Osteocyte (in vitro differentiated cells): ENCODE measurements at regions not wholly inside any gene's neighbourhood (a gene's known extent, or its start where the extent isn't known, plus 50 kb on each side); places are given as distances from the start of the nearest gene placed in this dataset.

ENCODE experiments used
- DNase-seq: peaks from one replicate; pipeline ENCODE4 v3.0.0; 2021; ENCODE audit warnings: mixed read lengths; ENCODE audit not compliant: unreplicated experiment; ENCODE audit errors: extremely low spot score
- H3K27ac Mint-ChIP-seq: one replicate; pipeline ENCODE4 v1.8.0; 2021; ENCODE audit warnings: mild to moderate bottlenecking, mixed read lengths; ENCODE audit not compliant: unreplicated experiment
- H3K27me3 Mint-ChIP-seq: one replicate; pipeline ENCODE4 v1.8.0; 2021; ENCODE audit warnings: mixed read lengths; ENCODE audit not compliant: unreplicated experiment
- H3K36me3 Mint-ChIP-seq: one replicate; pipeline ENCODE4 v1.8.0; 2021; ENCODE audit warnings: mixed read lengths; ENCODE audit not compliant: unreplicated experiment
- H3K4me1 Mint-ChIP-seq: one replicate; pipeline ENCODE4 v1.8.0; 2021; ENCODE audit warnings: mixed read lengths; ENCODE audit not compliant: unreplicated experiment
- H3K4me3 Mint-ChIP-seq: one replicate; pipeline ENCODE4 v1.8.0; 2021; ENCODE audit warnings: mild to moderate bottlenecking, moderate library complexity, mixed read lengths; ENCODE audit not compliant: unreplicated experiment
- H3K9me3 Mint-ChIP-seq: one replicate; pipeline ENCODE4 v1.8.0; 2021; ENCODE audit warnings: mixed read lengths; ENCODE audit not compliant: unreplicated experiment
- TF ChIP-seq, protein P1 (sequence below): fragments of 200-600 bp; sonication (generic); IDR thresholded peaks from 2 replicates; pipeline ENCODE4 v1.5.0; 2021; ENCODE audit warnings: antibody characterized with exemption, mild to moderate bottlenecking, moderate library complexity

DNA sequence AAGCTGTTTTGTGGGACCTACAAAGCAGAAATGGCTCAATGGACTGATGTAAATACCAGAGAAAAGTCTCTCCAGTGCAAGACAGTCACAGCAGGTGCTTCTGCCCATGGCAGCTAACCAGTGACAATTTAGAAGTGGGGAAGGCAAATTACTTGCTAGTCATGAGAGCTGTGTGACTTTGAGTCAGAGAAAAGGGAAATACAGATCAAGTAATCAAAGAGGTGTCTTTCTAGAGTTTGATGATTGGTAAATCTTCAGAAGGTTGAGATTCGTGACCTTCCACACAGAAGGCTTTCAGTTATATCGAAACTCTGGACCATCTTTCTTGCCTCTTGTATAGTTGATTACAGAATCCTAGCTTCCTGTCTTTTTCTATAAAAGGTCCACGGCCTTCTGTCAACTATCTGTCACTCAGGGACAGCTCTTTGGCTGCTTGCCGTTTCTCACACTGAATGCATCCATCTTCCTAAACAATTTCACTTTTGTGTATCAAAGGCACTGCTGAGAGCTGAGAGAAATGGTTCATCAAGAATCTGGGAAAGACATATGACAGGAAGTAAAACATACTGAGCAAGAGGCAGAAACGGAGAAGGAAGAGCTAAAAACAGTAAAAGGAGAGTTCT, 993.9 kb upstream of the ACO1 start:
- no peaks in the 10 kb centered on the region for H3K36me3 Mint-ChIP-seq
- DNase-seq: no peak
- no peaks in the 10 kb centered on the region for H3K9me3 Mint-ChIP-seq
- H3K4me1 Mint-ChIP-seq: no peaks in the 10 kb centered on the region
- no peak overlapping the region for H3K27ac Mint-ChIP-seq
- TF ChIP-seq, protein P1, sequence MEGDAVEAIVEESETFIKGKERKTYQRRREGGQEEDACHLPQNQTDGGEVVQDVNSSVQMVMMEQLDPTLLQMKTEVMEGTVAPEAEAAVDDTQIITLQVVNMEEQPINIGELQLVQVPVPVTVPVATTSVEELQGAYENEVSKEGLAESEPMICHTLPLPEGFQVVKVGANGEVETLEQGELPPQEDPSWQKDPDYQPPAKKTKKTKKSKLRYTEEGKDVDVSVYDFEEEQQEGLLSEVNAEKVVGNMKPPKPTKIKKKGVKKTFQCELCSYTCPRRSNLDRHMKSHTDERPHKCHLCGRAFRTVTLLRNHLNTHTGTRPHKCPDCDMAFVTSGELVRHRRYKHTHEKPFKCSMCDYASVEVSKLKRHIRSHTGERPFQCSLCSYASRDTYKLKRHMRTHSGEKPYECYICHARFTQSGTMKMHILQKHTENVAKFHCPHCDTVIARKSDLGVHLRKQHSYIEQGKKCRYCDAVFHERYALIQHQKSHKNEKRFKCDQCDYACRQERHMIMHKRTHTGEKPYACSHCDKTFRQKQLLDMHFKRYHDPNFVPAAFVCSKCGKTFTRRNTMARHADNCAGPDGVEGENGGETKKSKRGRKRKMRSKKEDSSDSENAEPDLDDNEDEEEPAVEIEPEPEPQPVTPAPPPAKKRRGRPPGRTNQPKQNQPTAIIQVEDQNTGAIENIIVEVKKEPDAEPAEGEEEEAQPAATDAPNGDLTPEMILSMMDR: no peak
- H3K27me3 Mint-ChIP-seq: peaks cover 20% of the 10 kb centered on the region
- no peak overlapping the region for H3K4me3 Mint-ChIP-seq

DNA sequence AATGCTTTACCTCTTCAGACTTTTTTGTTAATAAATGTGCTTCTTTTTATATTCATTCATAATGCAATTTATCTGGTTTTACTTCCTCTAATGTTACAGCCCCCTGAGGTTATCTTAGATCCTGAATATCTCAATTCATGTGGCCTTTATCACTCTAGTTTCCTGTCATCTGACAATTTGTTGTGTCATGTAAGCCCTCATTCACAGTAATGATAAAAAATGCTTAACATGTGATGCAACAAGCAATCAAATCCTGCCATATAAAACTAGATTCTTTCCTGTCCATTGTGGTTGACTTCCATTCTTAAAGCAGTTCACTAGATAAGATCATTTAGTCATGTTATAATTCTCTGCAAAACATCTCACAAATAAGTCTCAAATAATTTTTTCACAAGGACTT, 991.2 kb upstream of the ACO1 start:
- H3K27ac Mint-ChIP-seq: no peak overlapping the region
- H3K9me3 Mint-ChIP-seq: peaks cover 3% of the 10 kb centered on the region
- TF ChIP-seq, protein P1: no peak
- no peaks in the 10 kb centered on the region for H3K4me1 Mint-ChIP-seq
- no peak for DNase-seq
- H3K4me3 Mint-ChIP-seq: no peak overlapping the region
- H3K27me3 Mint-ChIP-seq: peaks cover 30% of the 10 kb centered on the region
- H3K36me3 Mint-ChIP-seq: no peaks in the 10 kb centered on the region

GRCh38 chr9:31394015-31394473, 990.4 kb upstream of the ACO1 start:
- TF ChIP-seq, protein P1: no peak
- Mint-ChIP-seq H3K27me3 (peaks cover 28% of the 10 kb centered on the region), H3K36me3 (no peaks in the 10 kb centered on the region), H3K27ac (no peak overlapping the region), H3K9me3 (peaks cover 4% of the 10 kb centered on the region), H3K4me1 (no peaks in the 10 kb centered on the region), H3K4me3 (no peak overlapping the region)
- DNase-seq: no peak

DNA sequence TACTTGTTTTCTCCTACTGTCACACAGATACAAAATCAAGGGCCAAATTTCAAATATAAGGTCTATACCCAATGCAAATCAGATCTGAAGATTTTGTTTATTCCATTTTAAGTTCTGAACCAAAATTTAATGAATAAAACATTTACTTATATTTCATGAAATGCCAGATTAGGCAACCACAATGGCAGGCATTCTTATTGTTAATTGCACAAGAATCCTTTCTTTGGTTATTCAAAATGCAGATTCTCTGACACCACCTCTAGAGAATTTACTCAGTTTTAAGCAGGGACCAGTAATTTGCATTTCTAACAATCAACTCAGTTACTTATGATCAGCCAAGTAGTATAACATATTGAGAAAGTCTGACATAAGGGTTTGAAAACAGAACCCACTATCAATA, 972.4 kb upstream of the ACO1 start:
- Mint-ChIP-seq H3K27ac (no peak overlapping the region), H3K9me3 (peaks cover 6% of the 10 kb centered on the region), H3K4me1 (no peaks in the 10 kb centered on the region), H3K36me3 (no peaks in the 10 kb centered on the region), H3K4me3 (no peak overlapping the region), H3K27me3 (peaks cover 6% of the 10 kb centered on the region)
- no peak for DNase-seq
- TF ChIP-seq, protein P1: no peak

DNA sequence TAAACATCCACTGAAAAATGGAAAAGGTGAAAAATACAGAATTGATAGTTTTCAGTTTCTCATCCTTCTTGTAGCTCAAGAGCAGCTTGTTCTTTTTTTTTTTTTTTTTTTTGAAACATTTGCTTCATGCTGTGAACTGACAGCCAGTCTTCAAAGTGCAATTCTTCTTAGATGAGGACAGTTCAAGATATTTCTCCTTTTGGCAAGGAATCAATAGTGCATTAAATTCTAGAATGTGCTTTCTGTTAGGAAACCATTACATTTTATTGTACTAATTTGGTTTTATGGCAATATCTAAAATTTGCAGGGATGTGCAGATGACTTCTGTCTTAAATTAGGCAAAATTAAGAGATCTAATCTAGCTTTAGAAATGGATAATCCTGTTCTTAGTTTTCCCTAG, 969.3 kb upstream of the ACO1 start:
- H3K27me3 Mint-ChIP-seq: no peaks in the 10 kb centered on the region

More for the DNA sequence above, 969.3 kb upstream of the ACO1 start:
- no peak overlapping the region for H3K27ac Mint-ChIP-seq
- TF ChIP-seq, protein P1: no peak
- H3K36me3 Mint-ChIP-seq: no peaks in the 10 kb centered on the region
- DNase-seq: no peak
- H3K4me3 Mint-ChIP-seq: no peak overlapping the region
- H3K9me3 Mint-ChIP-seq: peaks cover 11% of the 10 kb centered on the region
- H3K4me1 Mint-ChIP-seq: no peaks in the 10 kb centered on the region
